Thyroid gland (tissue), 4 donors: ENCODE measurements at regions not wholly inside any gene's neighbourhood (a gene's known extent, or its start where the extent isn't known, plus 50 kb on each side); places are given as distances from the start of the nearest gene placed in this dataset.
A peak's percentile ranks its signal among the peaks of the same experiment; 100 is the strongest.

Experiments
- DNase-seq, 2 donors: peaks; one replicate each; pipeline ENCODE4 v3.0.0-alpha.2; 2019
- H3K27ac ChIP-seq, 3 donors: fragments of 200-600 bp; sonication (generic); 1 replicate in 2 of 3; 2 replicates in 1 of 3; pipeline ENCODE4 v1.5.1; 2016 to 2019; ENCODE audit warnings: mild to moderate bottlenecking in 1 of 3, moderate library complexity in 1 of 3
- H3K27me3 ChIP-seq: fragments of 200-600 bp; sonication (generic); one replicate; pipeline ENCODE4 v1.5.1; 2019
- H3K36me3 ChIP-seq, 2 donors: fragments of 200-600 bp; sonication (generic); one replicate each; pipeline ENCODE4 v1.5.1; 2016 to 2019
- H3K4me1 ChIP-seq, 2 donors: fragments of 200-600 bp; sonication (generic); one replicate each; pipeline ENCODE4 v1.5.1; 2017 to 2019
- H3K4me3 ChIP-seq, 3 donors: fragments of 200-600 bp; sonication (generic); replicated peaks in 1 of 3; 1 replicate in 2 of 3; 2 replicates in 1 of 3; pipeline ENCODE4 v1.5.1; 2016; ENCODE audit warnings: mild to moderate bottlenecking in 1 of 3
- H3K9me3 ChIP-seq: fragments of 200-600 bp; sonication (generic); one replicate; pipeline ENCODE4 v1.5.1; 2017
- CTCF ChIP-seq, 6 experiments: fragments of 200-600 bp in 3 of 6; fragments of 450-650 bp in 3 of 6; sonication (generic) in 3 of 6; IDR thresholded peaks; one replicate each; pipeline ENCODE4 v1.5.1; 2016 to 2019; ENCODE audit warnings: antibody characterized with exemption in 6 of 6, mild to moderate bottlenecking in 2 of 6, inconsistent platforms in 1 of 6, moderate library complexity in 1 of 6
- POLR2A ChIP-seq, 2 donors: fragments of 450-650 bp; IDR thresholded peaks; one replicate each; pipeline ENCODE4 v1.6.1; 2017; ENCODE audit warnings: antibody characterized with exemption in 2 of 2, mild to moderate bottlenecking in 2 of 2, moderate library complexity in 1 of 2
- WGBS, 2 donors: methylation state at CpG; one replicate each; pipeline ENCODE4 v1.1.5; 2017; 5-methylcytosine and 5-hydroxymethylcytosine counted together
- intact Hi-C: fragments of 100-400 bp; cut with DNase I; formaldehyde crosslinking; loops from one replicate; pipeline ENCODE4 v1.15.1; 2023

- no peak overlapping the region for H3K4me3 ChIP-seq
- no peaks in the 10 kb centered on the region for H3K4me1 ChIP-seq
- no peaks in the 10 kb centered on the region for H3K9me3 ChIP-seq
- no peaks in the 10 kb centered on the region for H3K36me3 ChIP-seq
- no peaks in the 10 kb centered on the region for H3K27me3 ChIP-seq
- no peak for DNase-seq
- intact Hi-C loops, result no loop called here
- H3K27ac ChIP-seq, result no peak overlapping the region
- 81 to 84% methylated on average over 5 of the region's 5 CpGs for WGBS, 2 donors
- TF ChIP-seq CTCF (IDR thresholded peaks at IDR 0.05), result no peak
- no peak for TF ChIP-seq POLR2A (IDR thresholded peaks at IDR 0.05)
These were observed 269.9 kb downstream of the MTRR start for GRCh38 chr5:8138884-8139283.

GRCh38 chr5:8150791-8151190, 281.8 kb downstream of the MTRR start:
- no peaks in the 10 kb centered on the region for H3K27me3 ChIP-seq
- 83 to 94% methylated on average over 1 of the region's 1 CpG for WGBS, 2 donors
- H3K4me1 ChIP-seq, result peaks cover 0 to 4% of the 10 kb centered on the region in 2 donors
- TF ChIP-seq POLR2A (IDR thresholded peaks at IDR 0.05) (no peak), CTCF (IDR thresholded peaks at IDR 0.05) (no peak)
- no peaks in the 10 kb centered on the region for H3K36me3 ChIP-seq
- intact Hi-C loops, result no loop called here
- no peak for DNase-seq
- H3K9me3 ChIP-seq, result no peaks in the 10 kb centered on the region
- no peak overlapping the region for H3K27ac ChIP-seq
- no peak overlapping the region for H3K4me3 ChIP-seq

GRCh38 chr5:8156706-8157105, 287.8 kb downstream of the MTRR start:
- no peak for TF ChIP-seq CTCF (IDR thresholded peaks at IDR 0.05)
- no peak for TF ChIP-seq POLR2A (IDR thresholded peaks at IDR 0.05)
- no peaks in the 10 kb centered on the region for H3K36me3 ChIP-seq
- no peaks in the 10 kb centered on the region for H3K27me3 ChIP-seq
- intact Hi-C loops, result no loop called here
- H3K27ac ChIP-seq, result peak overlapping the region in 1 of 3 donors; percentile 8
- DNase-seq, result no peak
- 23 to 25% methylated on average over 3 of the region's 3 CpGs for WGBS, 2 donors
- no peak overlapping the region for H3K4me3 ChIP-seq
- no peaks in the 10 kb centered on the region for H3K9me3 ChIP-seq
- H3K4me1 ChIP-seq, result peaks cover 7 to 10% of the 10 kb centered on the region in 2 donors

- TF ChIP-seq CTCF (IDR thresholded peaks at IDR 0.05) (no peak), POLR2A (IDR thresholded peaks at IDR 0.05) (no peak)
- H3K4me3 ChIP-seq, result no peak overlapping the region
- no peaks in the 10 kb centered on the region for H3K27me3 ChIP-seq
- DNase-seq, result no peak
- H3K27ac ChIP-seq, result no peak overlapping the region
- no peaks in the 10 kb centered on the region for H3K9me3 ChIP-seq
- H3K4me1 ChIP-seq, result peaks cover 7 to 10% of the 10 kb centered on the region in 2 donors
- WGBS, 2 donors, result 75 to 81% methylated on average over 7 of the region's 7 CpGs
- intact Hi-C loops, result no loop called here
- H3K36me3 ChIP-seq, result no peaks in the 10 kb centered on the region
These were observed 288.4 kb downstream of the MTRR start for GRCh38 chr5:8157320-8157822.

GRCh38 chr5:8176101-8176693, 307.2 kb downstream of the MTRR start:
- Histone ChIP-seq H3K27me3 (no peaks in the 10 kb centered on the region), H3K9me3 (no peaks in the 10 kb centered on the region), H3K4me1 (peaks cover 0 to 3% of the 10 kb centered on the region in 2 donors), H3K27ac (no peak overlapping the region), H3K36me3 (no peaks in the 10 kb centered on the region), H3K4me3 (no peak overlapping the region)
- intact Hi-C loops, result no loop called here
- 52 to 76% methylated on average over 4 to 5 of the region's 5 CpGs for WGBS, 2 donors
- TF ChIP-seq CTCF (IDR thresholded peaks at IDR 0.05) (no peak), POLR2A (IDR thresholded peaks at IDR 0.05) (no peak)
- DNase-seq, result no peak
